KG1 (cell line): ENCODE measurements at regions not wholly inside any gene's neighbourhood (a gene's known extent, or its start where the extent isn't known, plus 50 kb on each side); places are given as distances from the start of the nearest gene placed in this dataset.

Experiments
- DNase-seq: peaks from one replicate; lab custom pipeline; 2025; lab: John Stamatoyannopoulos, UW

DNA sequence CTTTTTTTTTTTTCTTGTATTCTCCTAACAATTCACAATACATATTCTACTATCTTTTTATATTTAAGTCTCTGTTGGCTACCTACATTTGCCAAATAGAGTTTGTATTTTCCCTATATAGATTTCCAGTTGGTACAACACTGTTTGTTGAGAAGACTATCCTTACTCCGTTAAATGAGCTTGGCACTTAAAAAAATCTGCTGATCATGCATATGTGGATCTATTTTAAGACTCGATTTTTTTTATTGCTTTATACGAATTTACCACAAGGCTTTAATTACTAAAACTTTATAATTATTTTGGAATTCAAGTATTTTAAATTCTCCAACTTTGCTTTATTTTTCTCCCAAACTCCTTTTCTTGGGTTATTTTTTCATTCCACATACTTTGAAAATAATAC, 855.6 kb downstream of the C6orf118 start:
- DNase-seq = no peak

DNA sequence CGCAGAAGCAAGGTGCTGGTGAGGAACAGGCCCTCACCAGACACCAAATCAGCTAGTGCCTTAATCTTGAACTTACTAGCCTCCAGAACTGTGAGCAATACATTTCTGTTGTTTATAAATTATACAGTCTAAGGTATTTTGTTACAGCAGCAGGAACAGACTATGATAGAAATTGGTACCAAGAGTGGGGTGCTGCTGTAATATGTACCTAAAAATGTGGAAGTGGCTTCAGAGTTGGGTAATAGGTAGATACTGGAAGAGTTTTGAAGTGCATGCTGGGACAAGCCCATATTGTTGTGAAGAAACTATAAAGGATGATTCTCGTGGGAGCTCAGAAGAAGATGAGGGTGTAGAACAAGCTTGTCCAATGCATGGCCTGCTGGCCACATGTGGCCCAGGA, 866.8 kb downstream of the C6orf118 start:
- DNase-seq = no peak

DNA sequence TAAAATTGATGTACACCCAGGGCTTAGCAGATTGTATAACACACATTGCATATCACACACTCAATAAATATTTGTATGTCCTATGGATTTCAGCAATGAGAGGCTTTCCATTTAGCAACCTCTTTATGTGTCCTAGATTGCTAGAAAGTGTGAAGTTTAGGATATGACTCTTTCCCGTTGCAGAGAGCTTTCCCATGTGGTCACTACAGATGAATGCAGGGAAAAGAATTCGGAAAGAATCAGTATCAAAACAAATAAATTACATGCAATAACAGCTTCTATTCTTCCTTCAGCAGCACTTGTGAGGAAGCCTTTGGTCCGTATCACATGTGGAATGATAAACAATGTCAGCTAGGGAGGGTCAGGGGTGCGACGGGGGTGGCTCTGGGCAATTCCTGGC, 870.1 kb downstream of the C6orf118 start:
- DNase-seq = no peak

DNA sequence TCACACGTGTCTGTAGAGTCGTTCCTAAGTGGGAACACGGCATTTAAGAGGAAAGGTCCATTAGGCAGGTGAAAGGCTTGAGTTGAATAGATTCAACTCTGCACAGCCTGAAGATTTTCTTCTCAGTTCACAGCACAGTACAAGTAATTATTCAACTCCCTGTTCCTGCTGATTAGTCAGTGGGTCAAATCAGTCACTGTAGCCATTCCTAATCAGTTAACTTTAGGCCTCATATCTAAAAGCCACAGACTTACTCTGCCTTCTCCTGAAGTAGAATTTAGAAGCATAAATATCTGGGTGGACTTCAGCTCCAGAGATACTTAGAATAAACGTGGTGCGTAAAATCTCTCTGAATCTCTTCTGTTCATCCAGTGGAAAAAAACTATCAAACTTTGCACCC, 872.4 kb downstream of the C6orf118 start:
- DNase-seq = no peak

DNA sequence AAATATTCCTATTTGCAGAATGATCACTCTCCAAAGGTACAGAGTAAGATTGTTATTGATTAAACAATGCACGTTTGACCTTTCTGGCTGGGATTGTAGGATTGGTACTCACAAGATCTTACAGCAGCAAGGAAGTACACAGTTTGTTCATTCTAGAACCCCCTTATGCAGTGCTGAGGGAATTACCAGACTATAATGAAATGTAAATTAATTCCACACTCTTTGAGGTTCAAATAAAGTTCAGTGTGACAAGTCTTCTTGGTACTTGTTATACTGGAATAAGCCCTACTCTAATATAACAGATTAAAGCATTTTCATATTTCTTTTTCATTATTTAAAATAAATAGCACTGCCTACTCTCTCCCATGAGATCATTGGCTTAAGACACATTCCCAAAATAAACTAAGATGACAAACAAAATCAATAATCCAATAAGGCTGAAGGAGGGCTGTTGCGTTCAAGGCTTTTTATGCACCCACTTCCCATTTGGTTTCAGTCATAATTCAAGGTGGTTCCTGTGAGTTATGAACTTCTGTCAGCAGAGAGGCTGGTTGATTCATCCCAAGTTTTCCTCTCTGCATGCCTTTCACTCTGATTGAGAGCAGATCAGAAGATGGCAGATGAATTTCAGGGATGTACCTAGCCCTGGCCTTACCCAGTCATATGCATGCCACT, 881.5 kb downstream of the C6orf118 start:
- no peak for DNase-seq

DNA sequence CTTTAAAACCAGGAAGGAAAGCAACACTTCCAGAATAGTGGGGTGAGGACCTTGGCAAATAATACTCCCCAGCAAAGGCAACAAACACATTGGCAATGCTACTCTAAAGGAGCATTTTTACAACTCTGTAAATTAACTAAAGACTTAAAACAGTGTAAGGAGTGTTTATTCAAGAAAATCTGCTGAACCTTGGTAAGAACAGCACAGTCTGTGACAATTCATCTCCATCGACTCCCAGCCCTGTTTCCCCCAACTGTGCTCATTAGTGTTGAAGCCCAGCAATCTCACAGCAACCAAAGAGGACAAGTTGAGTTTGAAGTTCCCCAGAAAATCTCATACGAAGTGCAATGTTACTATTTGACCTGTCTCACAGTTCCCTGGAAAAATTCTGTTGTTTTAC, 884.9 kb downstream of the C6orf118 start:
- no peak for DNase-seq

DNA sequence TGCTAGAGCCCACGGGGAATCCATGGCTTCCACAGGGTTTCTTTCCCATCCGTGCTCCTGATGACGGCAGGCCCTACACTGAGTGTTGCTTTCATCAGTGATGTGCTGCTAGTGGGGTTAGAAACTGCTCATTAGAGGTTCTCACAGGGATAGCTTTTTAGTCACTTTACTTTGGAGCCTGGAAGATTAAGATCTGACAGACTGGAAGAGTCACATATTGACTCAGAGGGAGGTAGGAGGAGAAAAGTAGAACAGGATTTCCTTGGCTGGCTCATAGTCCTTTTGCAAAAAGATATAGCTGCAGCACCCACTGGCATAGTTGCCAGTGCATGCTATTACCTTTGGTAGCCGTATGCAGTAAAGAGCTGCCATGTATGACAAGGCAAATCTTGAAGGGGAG, 890.3 kb downstream of the C6orf118 start:
- DNase-seq = no peak

DNA sequence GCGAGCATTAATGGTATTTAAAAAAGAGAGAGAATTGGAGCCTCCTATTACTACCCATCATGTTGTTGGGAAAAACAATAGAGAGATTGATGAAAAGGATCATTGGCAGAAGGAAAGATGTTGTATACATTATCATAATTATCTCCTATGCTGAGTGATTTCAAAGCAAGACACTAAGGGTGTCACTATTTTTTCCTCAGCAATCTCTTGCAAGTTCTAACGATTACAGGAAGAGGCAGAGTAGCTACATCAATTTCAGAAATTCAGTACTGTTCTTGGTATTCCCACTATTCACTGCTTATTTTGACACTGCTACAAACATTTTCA, 891.2 kb downstream of the C6orf118 start:
- no peak for DNase-seq

DNA sequence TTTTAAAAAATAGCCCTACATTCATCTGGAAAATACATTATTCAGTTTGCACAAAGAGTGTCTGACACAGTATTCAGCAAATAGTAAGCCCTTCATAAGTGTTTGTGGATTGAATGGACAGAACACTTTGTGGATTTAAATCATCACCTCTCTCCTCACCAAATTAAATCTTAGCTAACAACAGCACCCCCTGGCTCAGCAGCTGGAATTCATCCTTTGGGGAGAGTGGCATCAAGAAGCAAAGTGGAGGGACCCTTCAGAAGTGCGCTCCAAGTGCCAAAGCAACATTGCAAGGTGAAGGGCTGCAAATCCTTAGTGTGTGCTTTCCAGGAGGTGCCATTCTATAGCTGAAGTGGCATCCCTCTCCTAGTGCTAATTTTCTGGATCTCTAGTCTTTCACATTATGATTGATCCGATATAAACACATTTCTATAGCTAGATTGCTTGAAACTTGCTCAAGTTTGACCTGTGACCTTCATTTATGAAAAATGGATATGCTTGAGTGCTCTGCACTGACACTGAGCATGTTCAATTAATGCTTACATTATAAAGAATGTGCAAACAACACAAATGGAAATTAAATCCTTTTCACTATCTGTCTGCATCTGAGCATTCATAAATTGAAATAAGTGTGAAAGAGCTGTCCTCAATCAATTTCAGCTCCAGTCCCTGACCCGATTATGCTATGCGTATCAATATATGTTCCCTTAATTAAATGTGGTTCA, 891.7 kb downstream of the C6orf118 start:
- DNase-seq = no peak

DNA sequence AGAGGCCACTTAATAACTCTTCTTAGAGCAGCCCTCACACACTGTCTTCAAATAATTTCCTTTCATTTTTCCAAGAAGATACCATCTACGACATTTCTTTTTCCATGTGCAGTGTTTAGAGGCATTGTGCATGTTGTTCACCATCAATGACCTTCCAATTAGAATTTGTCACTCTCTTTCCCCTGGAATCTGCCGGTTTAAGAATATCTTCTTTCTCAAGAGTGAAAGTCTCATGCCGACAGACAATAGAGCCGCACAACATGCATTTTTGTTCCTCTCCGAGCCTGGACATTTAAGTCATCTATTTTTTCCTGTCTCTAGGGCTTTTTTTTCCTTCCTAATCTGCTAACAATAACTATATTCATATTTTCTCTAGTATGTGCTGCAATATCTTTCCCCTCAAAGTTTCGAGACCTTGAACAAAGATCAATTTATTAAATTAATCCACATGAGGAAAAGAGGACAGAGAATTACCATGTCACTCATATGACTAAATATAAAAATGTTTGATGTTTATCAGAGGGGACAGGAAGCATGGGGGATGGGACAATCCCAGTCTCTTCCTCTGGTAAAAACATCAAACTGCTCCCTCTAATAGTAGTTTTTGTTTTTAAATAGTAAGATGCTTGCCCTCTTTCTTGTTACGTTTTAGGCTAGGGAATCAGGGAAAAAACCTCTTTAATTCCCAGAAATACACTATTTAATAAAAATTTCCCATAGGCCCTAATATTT, 893.4 kb downstream of the C6orf118 start:
- DNase-seq = no peak

DNA sequence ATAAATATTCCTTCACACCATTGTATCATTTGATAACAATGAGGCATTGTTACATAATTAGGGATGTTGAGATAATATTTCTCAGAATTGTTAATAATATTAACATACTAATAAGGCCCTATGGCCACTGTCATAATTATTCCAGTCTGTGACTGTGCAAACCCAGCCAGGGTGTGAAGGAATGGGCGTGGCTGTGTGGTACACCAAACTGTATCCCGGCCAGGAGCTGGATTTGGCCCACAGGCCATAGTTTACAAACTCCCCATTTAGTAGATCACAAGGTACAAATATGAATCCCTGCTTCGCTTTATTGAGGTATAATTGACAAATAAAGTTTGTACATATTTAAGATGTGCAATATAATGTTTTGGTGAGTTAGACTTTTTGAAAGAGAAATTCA, 894.7 kb downstream of the C6orf118 start:
- no peak for DNase-seq

DNA sequence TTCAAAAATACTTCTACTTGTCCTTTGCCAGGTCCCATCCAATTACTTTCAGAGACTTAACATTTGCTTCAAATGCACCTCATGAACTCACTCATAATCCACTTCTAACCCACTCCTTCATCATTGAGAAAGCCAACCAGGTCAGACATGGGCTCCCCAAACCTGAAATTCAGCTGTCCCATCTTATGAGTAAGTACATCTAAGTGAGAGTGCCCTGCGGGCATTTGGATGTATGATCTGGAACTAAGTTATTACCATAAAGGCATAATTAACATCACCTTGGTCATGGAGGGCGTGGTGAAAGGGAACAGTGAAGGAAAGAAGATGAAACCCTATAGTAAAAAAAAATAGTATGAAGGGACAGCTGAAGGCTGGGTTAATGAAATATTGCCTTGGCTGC, 896.8 kb downstream of the C6orf118 start:
- no peak for DNase-seq

DNA sequence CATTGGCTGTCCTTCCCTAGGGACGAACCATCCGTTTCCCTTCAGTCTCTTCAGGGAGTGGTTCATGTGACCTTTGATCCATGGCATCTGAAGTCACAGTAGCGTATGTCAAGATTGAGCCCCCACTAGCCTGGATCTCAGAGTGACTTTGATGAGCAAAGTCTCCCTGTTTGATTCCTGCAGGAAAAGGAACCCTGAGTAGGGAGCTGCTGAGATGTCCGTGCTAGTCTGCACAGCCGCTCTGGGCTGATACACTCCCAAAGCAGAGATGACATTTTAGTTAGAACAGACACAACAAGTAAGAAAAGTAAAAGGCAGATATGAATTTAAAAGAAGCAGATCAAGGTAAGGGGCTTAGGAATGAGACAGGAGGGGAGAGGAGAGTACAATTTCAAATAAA, 899.4 kb downstream of the C6orf118 start:
- DNase-seq = no peak

DNA sequence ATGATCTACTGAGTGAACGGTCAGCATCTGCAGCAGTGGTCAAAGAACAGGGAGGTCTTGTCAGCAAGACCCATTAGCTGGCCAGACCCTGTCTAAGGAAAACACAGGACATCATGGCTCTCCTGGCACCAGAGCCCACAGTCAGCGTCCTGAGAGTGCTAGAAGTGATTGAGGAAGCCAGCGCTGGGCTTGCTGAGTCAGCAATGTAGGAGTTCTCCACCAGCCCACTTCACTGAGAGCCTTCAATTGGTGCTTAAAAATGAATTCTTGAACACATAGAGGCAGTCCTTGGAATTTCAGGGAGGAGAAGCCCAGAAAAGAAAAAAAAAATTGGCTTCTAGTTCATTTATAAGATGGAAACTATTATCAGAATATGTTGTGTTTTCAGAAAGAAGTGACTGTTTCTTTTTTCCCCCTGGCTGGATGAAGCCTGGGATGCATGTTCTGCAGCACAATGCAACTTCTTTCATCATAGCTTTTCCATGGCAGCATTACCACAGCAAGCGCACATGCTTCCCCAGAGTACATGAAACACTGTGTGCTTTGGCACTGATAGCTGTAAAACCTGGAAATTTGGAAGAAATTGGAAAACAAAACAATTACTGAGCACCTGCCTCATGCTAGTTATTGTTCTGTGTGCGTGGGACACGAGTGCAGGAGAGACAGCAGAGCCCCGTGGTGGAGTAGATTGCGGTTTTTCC, 899.9 kb downstream of the C6orf118 start:
- no peak for DNase-seq

DNA sequence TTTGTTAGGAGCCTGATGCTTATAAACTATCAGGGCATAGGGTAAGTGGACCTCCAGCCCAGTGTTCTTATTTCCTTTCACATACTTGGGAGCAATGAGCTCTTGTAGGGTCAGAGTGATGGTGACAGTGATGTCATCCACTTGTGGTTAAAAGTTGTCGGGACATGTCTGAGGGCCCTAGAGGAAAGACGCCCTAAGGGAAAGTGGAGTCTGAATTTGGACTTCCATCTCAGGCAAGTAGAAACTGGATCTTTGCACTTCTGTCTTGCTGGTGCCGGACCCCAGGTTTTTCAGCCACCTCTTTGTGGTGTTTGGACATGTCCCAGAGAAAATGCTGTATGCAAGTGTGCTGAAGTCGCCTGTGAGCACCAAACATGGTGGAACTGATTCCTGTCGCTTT, 900.5 kb downstream of the C6orf118 start:
- no peak for DNase-seq

DNA sequence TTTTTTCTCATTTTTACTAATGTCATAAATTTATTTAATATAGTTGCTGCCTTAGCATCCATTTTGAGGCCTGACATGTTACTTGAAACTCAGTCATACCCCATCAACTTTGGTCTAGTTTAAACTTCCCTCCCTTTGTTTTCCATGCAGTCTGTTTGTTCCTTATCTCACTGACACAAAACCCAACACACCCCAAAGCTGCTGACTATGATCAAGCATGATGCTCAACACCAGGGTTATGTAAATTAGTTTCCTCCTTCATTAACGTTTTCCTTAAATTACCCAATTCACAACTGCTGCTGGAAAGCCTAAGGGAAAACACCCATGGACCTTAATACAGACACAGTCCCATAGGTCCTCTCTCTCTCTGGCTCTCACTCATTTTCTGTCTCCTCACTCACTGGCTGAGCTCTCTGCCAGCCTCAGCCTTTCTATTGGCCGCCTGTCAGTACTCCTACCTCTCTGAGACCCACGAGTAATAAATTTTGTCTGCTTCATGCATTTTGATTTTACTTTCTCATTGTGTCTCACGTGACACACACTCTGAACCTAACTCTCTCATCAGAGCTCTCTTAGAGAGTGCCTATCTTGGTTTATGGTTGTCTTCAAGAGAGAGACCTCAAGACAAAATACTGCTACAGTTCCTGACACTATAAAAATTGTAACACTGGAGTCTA, 904.5 kb downstream of the C6orf118 start:
- DNase-seq = no peak

DNA sequence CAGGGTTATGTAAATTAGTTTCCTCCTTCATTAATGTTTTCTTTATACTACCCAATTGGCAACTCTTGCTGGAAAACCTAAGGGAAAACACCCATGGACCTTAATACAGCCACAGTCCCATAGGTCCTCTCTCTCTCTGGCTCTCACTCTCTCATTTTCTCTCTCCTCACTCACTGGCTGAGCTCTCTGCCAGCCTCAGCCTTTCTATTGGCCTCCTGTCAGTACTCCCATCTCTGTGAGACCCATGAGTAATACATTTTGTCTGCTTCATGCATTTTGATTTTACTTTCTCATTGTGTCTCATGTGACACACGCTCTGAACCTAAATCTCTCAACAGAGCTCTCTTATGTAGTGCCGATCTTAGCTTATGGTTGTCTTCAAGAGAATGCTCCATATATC, 907.5 kb downstream of the C6orf118 start:
- DNase-seq = no peak

DNA sequence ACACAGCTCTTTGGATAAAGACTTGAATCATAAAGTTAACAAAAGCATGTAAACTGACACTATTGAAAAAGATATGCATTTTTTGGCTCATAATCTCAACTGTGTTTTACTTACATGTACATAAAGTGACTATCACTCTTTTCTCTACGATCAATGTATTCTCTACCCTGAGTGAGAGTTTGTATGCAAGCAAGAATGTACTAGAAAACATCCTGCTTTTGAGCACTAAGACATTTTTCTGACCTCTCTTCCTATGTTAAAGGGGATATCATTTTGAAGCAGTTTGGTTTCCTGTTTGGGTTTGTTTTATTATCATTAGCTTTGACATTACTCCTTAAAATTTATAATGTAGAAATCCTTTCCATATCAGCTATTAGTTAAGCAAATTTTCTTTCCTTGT, 910.8 kb downstream of the C6orf118 start:
- DNase-seq = no peak

DNA sequence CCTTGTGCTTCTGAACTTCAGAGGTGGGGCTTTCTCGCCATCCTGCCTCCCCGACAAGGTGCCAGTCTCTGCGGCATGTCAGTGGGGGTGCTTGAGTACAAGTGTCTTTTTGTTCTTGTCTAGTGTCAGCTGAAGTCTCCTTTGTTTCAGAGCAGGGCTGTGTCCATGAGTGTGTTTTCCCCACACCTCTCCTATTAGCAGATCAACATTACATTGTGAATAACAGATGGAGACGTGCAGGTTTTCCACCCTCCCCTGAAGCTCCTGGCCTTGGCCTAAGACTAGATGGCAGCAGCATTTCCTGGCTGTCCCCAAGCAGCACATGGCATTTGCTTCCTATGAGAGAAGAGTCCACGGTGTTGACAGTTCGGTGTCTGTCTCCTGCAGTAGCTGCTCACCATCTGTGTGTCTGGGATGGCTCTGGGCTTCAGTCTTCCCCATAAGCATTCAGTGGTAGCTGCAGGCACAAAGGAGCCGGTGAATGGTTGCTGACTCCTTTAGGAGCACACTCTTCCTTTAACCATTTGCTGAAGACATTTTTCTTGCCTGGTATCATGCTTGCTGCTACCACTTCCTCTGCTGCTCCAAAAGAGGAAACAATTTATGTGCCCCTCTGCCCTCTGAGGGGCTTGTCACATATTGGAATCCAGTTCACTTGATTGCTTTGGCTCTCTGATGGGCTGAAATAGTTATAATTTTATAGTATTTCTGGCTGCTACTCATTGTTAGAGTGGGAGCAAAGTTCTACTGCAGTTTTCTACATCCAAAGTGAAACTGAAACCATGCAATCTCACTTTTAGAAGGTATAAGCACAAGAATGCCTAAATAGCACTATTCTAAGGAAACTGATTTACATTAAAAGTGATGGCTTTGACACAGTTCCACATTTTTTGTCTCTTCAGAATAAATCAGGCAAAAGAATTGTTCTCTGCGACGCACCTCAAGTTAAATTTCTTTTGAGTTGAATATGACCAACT, 913.0 kb downstream of the C6orf118 start:
- DNase-seq = no peak

DNA sequence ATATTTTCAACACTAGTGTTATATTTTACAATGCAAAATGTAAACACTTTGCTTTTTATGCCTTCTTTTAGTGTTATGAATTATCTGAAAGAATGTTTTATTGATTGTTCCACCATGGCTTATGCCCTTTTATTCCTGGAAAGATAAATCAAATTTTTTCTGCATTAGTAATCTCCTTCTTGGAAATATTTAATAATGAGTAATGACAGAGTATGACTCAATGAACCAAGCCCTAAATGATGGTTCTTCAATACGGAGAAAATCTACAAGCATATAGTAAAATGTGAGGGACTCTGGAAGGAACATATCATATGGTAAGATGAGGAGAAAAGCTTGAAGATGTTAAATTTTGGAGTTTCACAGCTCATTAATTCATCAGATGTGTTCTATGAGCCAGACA, 929.6 kb downstream of the C6orf118 start:
- DNase-seq = no peak

DNA sequence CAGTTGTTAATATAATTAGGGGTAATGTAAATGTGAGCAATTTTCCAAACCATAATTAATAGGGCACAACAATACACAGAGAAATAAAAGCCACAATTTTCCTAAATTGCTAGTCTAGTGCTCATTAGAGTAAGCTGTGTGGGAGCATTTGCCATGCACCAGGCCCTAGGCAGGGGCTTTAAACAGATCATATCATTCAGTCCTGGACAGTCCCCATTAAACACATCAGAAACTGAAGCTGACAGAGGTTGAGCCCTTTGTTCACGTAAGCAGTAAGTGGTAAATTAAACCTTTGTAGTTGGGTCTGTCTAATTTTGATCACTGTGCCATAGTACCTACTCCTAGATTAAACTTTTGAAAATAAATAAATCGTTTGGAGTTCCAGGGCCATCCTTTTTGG, 931.1 kb downstream of the C6orf118 start:
- DNase-seq = no peak
